Naive thymus-derived CD4-positive, alpha-beta T cell (primary cell): ENCODE measurements at regions not wholly inside any gene's neighbourhood (a gene's known extent, or its start where the extent isn't known, plus 50 kb on each side); places are given as distances from the start of the nearest gene placed in this dataset.

Experiments used
- ATAC-seq: fragments of 150-1000 bp; cut with Tn5 transposase; 2 replicates; pipeline ENCODE4 v1.10.0; 2021; ENCODE audit warnings: mild to moderate bottlenecking, moderate library complexity
- CTCF ChIA-PET: fragments of 350-600 bp; sonication (Branson Sonifier 250); formaldehyde crosslinking; loops from one replicate; lab custom pipeline; 2021; ENCODE audit warnings: antibody characterized with exemption; lab: Charles Lee
- POLR2A ChIA-PET: fragments of 350-600 bp; sonication (Branson Sonifier 250); formaldehyde crosslinking; loops from one replicate; lab custom pipeline; 2021; ENCODE audit warnings: antibody characterized with exemption, inconsistent platforms; lab: Charles Lee
- DNase-seq, 9 donors: peaks; one replicate each; pipeline versions ENCODE4 v3.0.0 to v3.0.0-alpha.2; 2020 to 2022; ENCODE audit warnings: mixed read lengths in 1 of 9
- H3K27ac ChIP-seq: one replicate; pipeline ENCODE4 v1.7.0; 2013; ENCODE audit warnings: mild to moderate bottlenecking, low read depth, low read length, moderate library complexity
- H3K27me3 ChIP-seq, 2 donors: one replicate each; pipeline ENCODE4 v1.7.0; 2013; ENCODE audit warnings: low read length in 2 of 2, mild to moderate bottlenecking in 2 of 2, moderate library complexity in 2 of 2; ENCODE audit not compliant: control insufficient read depth in 2 of 2, insufficient read depth in 2 of 2
- H3K36me3 ChIP-seq, 3 experiments: 1 replicate in 2 of 3; 2 replicates in 1 of 3; pipeline ENCODE4 v1.7.0; 2013; ENCODE audit warnings: low read length in 3 of 3, mild to moderate bottlenecking in 3 of 3, moderate library complexity in 1 of 3; ENCODE audit not compliant: insufficient read depth in 3 of 3, control insufficient read depth in 2 of 3
- H3K4me1 ChIP-seq, 2 donors: one replicate each; pipeline ENCODE4 v1.7.0; 2013; ENCODE audit warnings: low read length in 2 of 2, mild to moderate bottlenecking in 2 of 2, moderate library complexity in 1 of 2; ENCODE audit not compliant: control insufficient read depth in 2 of 2, insufficient read depth in 2 of 2
- H3K4me3 ChIP-seq: 2 replicates; pipeline ENCODE4 v1.7.0; 2013; ENCODE audit warnings: mild to moderate bottlenecking, low read length
- H3K9me3 ChIP-seq, 3 experiments: 1 replicate in 2 of 3; 2 replicates in 1 of 3; pipeline ENCODE4 v1.7.0; 2013; ENCODE audit warnings: low read length in 3 of 3; ENCODE audit not compliant: control insufficient read depth in 2 of 3
- H3K27ac Mint-ChIP-seq, 9 donors: one replicate each; pipeline ENCODE4 v1.8.0; 2020 to 2022; ENCODE audit warnings: mixed read lengths in 9 of 9, mild to moderate bottlenecking in 8 of 9, moderate library complexity in 5 of 9, inconsistent platforms in 2 of 9
- H3K27me3 Mint-ChIP-seq, 5 donors: one replicate each; pipeline ENCODE4 v1.8.0; 2021 to 2022; ENCODE audit warnings: mixed read lengths in 5 of 5, mild to moderate bottlenecking in 1 of 5
- H3K36me3 Mint-ChIP-seq, 5 donors: one replicate each; pipeline ENCODE4 v1.8.0; 2020 to 2022; ENCODE audit warnings: mixed read lengths in 5 of 5, mild to moderate bottlenecking in 3 of 5, inconsistent platforms in 1 of 5
- H3K4me1 Mint-ChIP-seq, 7 donors: one replicate each; pipeline ENCODE4 v1.8.0; 2020 to 2022; ENCODE audit warnings: mixed read lengths in 7 of 7, mild to moderate bottlenecking in 3 of 7, inconsistent platforms in 1 of 7
- H3K4me3 Mint-ChIP-seq, 10 donors: one replicate each; pipeline ENCODE4 v1.8.0; 2020 to 2022; ENCODE audit warnings: mild to moderate bottlenecking in 10 of 10, mixed read lengths in 10 of 10, moderate library complexity in 6 of 10, inconsistent platforms in 2 of 10
- H3K9me3 Mint-ChIP-seq, 11 donors: one replicate each; pipeline ENCODE4 v1.8.0; 2020 to 2022; ENCODE audit warnings: mixed read lengths in 11 of 11, mild to moderate bottlenecking in 4 of 11, inconsistent platforms in 1 of 11, moderate library complexity in 1 of 11
- intact Hi-C, 2 donors: fragments of 100-400 bp; cut with micrococcal nuclease; formaldehyde crosslinking; loops; one replicate each; pipeline ENCODE4 v1.15.1; 2023

DNA sequence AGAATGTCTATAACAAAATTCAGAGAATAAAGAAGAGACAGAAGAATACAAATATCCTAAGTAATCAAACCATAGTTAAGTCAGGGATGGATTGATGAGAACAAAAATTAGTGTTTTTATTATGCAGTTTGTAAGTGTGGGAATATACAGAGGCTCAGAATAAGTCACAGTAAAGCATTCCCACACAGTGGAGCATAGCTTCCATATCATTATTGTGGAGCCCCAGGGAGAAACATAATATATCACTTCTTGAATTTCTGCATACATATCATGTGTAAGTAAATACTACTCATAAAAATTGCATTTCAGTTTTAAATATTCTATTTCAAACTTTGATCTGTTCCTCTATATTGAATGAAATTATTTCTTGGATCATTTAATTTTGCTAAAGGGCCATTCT lies 790.4 kb downstream of the PLA2G4A start:
- CTCF ChIA-PET: no interaction called here
- no peaks in the 10 kb centered on the region for H3K27me3 Mint-ChIP-seq

DNA sequence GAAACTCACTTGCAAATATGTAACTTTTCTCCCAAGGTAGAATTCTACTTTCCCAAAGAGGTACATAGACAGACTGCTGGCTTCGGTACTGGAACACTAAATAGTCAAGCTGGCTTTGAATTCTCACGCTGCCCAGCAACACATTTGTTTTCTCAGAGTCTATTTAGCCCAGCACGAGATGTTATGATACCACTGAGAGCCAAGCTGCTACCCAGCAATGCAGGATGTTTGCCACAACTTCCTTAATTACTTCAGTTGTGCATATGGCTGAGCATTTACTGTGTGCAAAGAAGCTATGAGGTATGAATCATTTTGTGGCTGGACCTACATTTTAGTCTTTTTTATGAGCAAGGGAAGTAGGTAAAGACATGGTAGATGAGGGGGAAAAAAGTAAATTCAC lies 793.2 kb downstream of the PLA2G4A start:
- H3K4me3 Mint-ChIP-seq: no peak overlapping the region
- DNase-seq (no peak), ATAC-seq (no peak)
- no peaks in the 10 kb centered on the region for H3K27me3 Mint-ChIP-seq
- no peak overlapping the region for H3K27ac ChIP-seq
- no peaks in the 10 kb centered on the region for H3K36me3 ChIP-seq
- no peak overlapping the region for H3K27ac Mint-ChIP-seq
- peaks cover 0 to 32% (median 7%) of the 10 kb centered on the region in 11 donors for H3K9me3 Mint-ChIP-seq
- no peaks in the 10 kb centered on the region for H3K27me3 ChIP-seq
- H3K4me1 ChIP-seq: no peaks in the 10 kb centered on the region
- POLR2A ChIA-PET: no interaction called here
- no peak overlapping the region for H3K4me3 ChIP-seq
- H3K36me3 Mint-ChIP-seq: peaks cover 0 to 8% (median 0%) of the 10 kb centered on the region in 5 donors
- intact Hi-C loops: no loop called here
- H3K4me1 Mint-ChIP-seq: peaks cover 0 to 2% (median 0%) of the 10 kb centered on the region in 7 donors
- no peaks in the 10 kb centered on the region for H3K9me3 ChIP-seq
- CTCF ChIA-PET: no interaction called here

More for the DNA sequence above, 790.4 kb downstream of the PLA2G4A start:
- peaks cover 0 to 6% (median 0%) of the 10 kb centered on the region in 3 experiments for H3K9me3 ChIP-seq
- ATAC-seq: no peak
- Mint-ChIP-seq H3K4me1 (peaks cover 0 to 2% (median 0%) of the 10 kb centered on the region in 7 donors), H3K9me3 (peaks cover 8 to 37% (median 12%) of the 10 kb centered on the region in 11 donors), H3K36me3 (peaks cover 0 to 8% (median 0%) of the 10 kb centered on the region in 5 donors), H3K27ac (no peak overlapping the region), H3K4me3 (no peak overlapping the region)
- H3K4me1 ChIP-seq: no peaks in the 10 kb centered on the region
- H3K36me3 ChIP-seq: no peaks in the 10 kb centered on the region
- no peaks in the 10 kb centered on the region for H3K27me3 ChIP-seq
- H3K27ac ChIP-seq: no peak overlapping the region
- POLR2A ChIA-PET: no interaction called here
- intact Hi-C loops: no loop called here
- DNase-seq: no peak
- no peak overlapping the region for H3K4me3 ChIP-seq

DNA sequence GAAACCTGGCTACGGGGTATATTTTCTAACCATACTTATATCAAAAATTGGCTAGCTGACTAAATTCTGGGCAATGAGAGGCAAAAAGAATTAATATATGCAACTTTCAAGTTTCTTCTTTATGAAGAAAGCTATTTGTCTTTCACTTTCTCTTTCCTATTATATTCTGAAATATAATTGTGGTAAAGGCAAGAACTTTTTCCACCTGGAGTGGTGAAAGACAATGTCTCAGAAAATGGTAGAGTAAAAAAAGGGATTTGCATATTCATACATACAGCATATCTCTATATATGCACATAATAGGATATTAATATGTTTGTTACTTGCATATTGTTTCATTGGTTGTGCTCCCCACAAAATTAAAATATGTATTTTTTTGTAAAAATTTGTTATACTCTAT lies 793.8 kb downstream of the PLA2G4A start:
- DNase-seq (no peak), ATAC-seq (no peak)
- no peak overlapping the region for H3K27ac ChIP-seq
- H3K4me3 ChIP-seq: no peak overlapping the region
- H3K4me1 ChIP-seq: no peaks in the 10 kb centered on the region
- Mint-ChIP-seq H3K4me3 (no peak overlapping the region), H3K27ac (no peak overlapping the region), H3K36me3 (peaks cover 0 to 8% (median 0%) of the 10 kb centered on the region in 5 donors), H3K27me3 (no peaks in the 10 kb centered on the region), H3K9me3 (peaks cover 0 to 32% (median 7%) of the 10 kb centered on the region in 11 donors), H3K4me1 (peaks cover 0 to 2% (median 0%) of the 10 kb centered on the region in 7 donors)
- H3K27me3 ChIP-seq: no peaks in the 10 kb centered on the region
- POLR2A ChIA-PET: no interaction called here
- no peaks in the 10 kb centered on the region for H3K9me3 ChIP-seq
- intact Hi-C loops: no loop called here
- no peaks in the 10 kb centered on the region for H3K36me3 ChIP-seq
- CTCF ChIA-PET: no interaction called here

GRCh38 chr1:187624812-187625545 lies 796.2 kb downstream of the PLA2G4A start:
- intact Hi-C loops: no loop called here
- H3K36me3 ChIP-seq: no peaks in the 10 kb centered on the region
- POLR2A ChIA-PET: no interaction called here
- CTCF ChIA-PET: no interaction called here
- Mint-ChIP-seq H3K4me1 (peaks cover 0 to 2% (median 0%) of the 10 kb centered on the region in 7 donors), H3K27me3 (no peaks in the 10 kb centered on the region), H3K4me3 (no peak overlapping the region), H3K27ac (no peak overlapping the region), H3K36me3 (no peaks in the 10 kb centered on the region), H3K9me3 (peaks cover 0 to 21% (median 2%) of the 10 kb centered on the region in 11 donors)
- H3K4me1 ChIP-seq: no peaks in the 10 kb centered on the region
- ATAC-seq (no peak), DNase-seq (no peak)
- H3K4me3 ChIP-seq: no peak overlapping the region
- H3K9me3 ChIP-seq: no peaks in the 10 kb centered on the region
- no peak overlapping the region for H3K27ac ChIP-seq
- no peaks in the 10 kb centered on the region for H3K27me3 ChIP-seq

DNA sequence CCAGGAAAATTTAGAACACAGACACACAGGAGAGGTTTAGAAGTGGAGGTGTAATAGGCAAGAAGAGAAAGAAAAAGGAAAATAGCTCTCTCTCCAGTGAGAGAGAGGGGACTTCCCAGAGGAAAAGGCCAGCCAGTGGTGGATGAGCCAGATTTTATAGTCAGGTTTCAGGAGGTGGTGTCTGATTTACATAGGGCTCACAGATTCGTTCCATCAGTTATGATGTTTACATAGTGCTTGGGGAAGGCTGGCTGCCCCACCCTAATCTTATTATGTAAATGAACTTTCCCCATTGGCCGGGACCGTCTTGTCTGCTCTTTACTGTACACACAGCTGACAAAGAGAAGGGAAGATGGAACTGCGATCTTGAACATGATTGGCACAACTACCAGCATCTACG lies 797.3 kb downstream of the PLA2G4A start:
- no peaks in the 10 kb centered on the region for H3K27me3 ChIP-seq
- Mint-ChIP-seq H3K27ac (no peak overlapping the region), H3K27me3 (no peaks in the 10 kb centered on the region), H3K36me3 (no peaks in the 10 kb centered on the region), H3K4me3 (no peak overlapping the region), H3K9me3 (peaks cover 2 to 23% (median 7%) of the 10 kb centered on the region in 11 donors), H3K4me1 (peaks cover 0 to 2% (median 0%) of the 10 kb centered on the region in 7 donors)
- H3K27ac ChIP-seq: no peak overlapping the region
- CTCF ChIA-PET: no interaction called here
- no peak for DNase-seq
- no peaks in the 10 kb centered on the region for H3K9me3 ChIP-seq
- no peaks in the 10 kb centered on the region for H3K4me1 ChIP-seq
- no peaks in the 10 kb centered on the region for H3K36me3 ChIP-seq
- ATAC-seq: no peak
- POLR2A ChIA-PET: no interaction called here
- intact Hi-C loops: no loop called here
- no peak overlapping the region for H3K4me3 ChIP-seq

- Mint-ChIP-seq H3K4me3 (no peak overlapping the region), H3K36me3 (no peaks in the 10 kb centered on the region), H3K4me1 (no peaks in the 10 kb centered on the region), H3K27ac (no peak overlapping the region), H3K9me3 (peaks cover 6 to 34% (median 9%) of the 10 kb centered on the region in 11 donors), H3K27me3 (no peaks in the 10 kb centered on the region)
- no peak overlapping the region for H3K27ac ChIP-seq
- H3K9me3 ChIP-seq: no peaks in the 10 kb centered on the region
- POLR2A ChIA-PET: no interaction called here
- no peaks in the 10 kb centered on the region for H3K36me3 ChIP-seq
- no peaks in the 10 kb centered on the region for H3K4me1 ChIP-seq
- intact Hi-C loops: no loop called here
- DNase-seq: no peak
- no peak overlapping the region for H3K4me3 ChIP-seq
- no peaks in the 10 kb centered on the region for H3K27me3 ChIP-seq
- CTCF ChIA-PET: no interaction called here
- ATAC-seq: no peak
These were observed 798.8 kb downstream of the PLA2G4A start for GRCh38 chr1:187627516-187627915.

GRCh38 chr1:187629075-187629474 lies 800.3 kb downstream of the PLA2G4A start:
- intact Hi-C loops: no loop called here

More at GRCh38 chr1:187629075-187629474, 800.3 kb downstream of the PLA2G4A start:
- Histone ChIP-seq H3K9me3 (no peaks in the 10 kb centered on the region), H3K4me1 (no peaks in the 10 kb centered on the region), H3K27me3 (no peaks in the 10 kb centered on the region), H3K27ac (no peak overlapping the region), H3K36me3 (no peaks in the 10 kb centered on the region), H3K4me3 (no peak overlapping the region)
- Mint-ChIP-seq H3K4me3 (no peak overlapping the region), H3K27me3 (no peaks in the 10 kb centered on the region), H3K36me3 (no peaks in the 10 kb centered on the region), H3K9me3 (peaks cover 6 to 34% (median 9%) of the 10 kb centered on the region in 11 donors), H3K4me1 (no peaks in the 10 kb centered on the region), H3K27ac (no peak overlapping the region)
- POLR2A ChIA-PET: no interaction called here
- ATAC-seq: no peak
- CTCF ChIA-PET: no interaction called here
- no peak for DNase-seq
